Upper lobe of left lung (tissue), 4 donors: ENCODE measurements at regions not wholly inside any gene's neighbourhood (a gene's known extent, or its start where the extent isn't known, plus 50 kb on each side); places are given as distances from the start of the nearest gene placed in this dataset.

ENCODE experiments used
- POLR2A ChIP-seq, 4 donors: fragments of 450-650 bp; IDR thresholded peaks; one replicate each; pipeline ENCODE4 v1.5.1; 2016 to 2017; ENCODE audit warnings: antibody characterized with exemption in 4 of 4, mild to moderate bottlenecking in 2 of 4
- TF ChIP-seq, protein P1 (sequence below), 6 experiments: fragments of 450-650 bp in 4 of 6; fragments of 200-600 bp in 2 of 6; sonication (generic) in 2 of 6; IDR thresholded peaks; one replicate each; pipeline ENCODE4 v1.5.1; 2016 to 2019; ENCODE audit warnings: antibody characterized with exemption in 6 of 6

DNA sequence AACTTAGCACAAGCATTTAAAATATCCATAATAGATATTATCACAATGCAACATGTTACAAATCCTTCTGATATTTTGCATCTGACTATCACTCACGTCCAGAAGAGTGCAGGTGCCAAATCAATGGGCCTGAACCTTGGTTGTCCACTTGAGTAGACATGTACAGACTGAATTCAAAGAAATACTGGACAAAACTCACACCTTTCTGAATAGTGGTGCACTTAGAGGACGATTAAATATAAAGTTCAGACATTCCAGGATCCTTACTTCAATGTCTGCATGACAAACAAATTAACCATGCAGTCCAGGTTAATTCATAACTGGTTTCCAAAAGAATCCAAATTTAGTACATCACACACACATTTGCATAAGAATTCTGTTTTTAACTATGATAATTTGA lies 406.0 kb upstream of the EDA2R start:
- TF ChIP-seq POLR2A (IDR thresholded peaks at IDR 0.05): no peak
- TF ChIP-seq, protein P1, sequence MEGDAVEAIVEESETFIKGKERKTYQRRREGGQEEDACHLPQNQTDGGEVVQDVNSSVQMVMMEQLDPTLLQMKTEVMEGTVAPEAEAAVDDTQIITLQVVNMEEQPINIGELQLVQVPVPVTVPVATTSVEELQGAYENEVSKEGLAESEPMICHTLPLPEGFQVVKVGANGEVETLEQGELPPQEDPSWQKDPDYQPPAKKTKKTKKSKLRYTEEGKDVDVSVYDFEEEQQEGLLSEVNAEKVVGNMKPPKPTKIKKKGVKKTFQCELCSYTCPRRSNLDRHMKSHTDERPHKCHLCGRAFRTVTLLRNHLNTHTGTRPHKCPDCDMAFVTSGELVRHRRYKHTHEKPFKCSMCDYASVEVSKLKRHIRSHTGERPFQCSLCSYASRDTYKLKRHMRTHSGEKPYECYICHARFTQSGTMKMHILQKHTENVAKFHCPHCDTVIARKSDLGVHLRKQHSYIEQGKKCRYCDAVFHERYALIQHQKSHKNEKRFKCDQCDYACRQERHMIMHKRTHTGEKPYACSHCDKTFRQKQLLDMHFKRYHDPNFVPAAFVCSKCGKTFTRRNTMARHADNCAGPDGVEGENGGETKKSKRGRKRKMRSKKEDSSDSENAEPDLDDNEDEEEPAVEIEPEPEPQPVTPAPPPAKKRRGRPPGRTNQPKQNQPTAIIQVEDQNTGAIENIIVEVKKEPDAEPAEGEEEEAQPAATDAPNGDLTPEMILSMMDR (IDR thresholded peaks at IDR 0.05): no peak
